ENCODE measurements at regions not wholly inside any gene's neighbourhood (a gene's known extent, or its start where the extent isn't known, plus 50 kb on each side); places are given as distances from the start of the nearest gene placed in this dataset.

- no peak overlapping the region for H3K9ac ChIP-seq
- no peak for TF ChIP-seq Cebpa-rat (IDR thresholded peaks at IDR 0.05)
- no peaks in the 10 kb centered on the region for H4K20me1 ChIP-seq
- H3K27me3 ChIP-seq: no peaks in the 10 kb centered on the region
- H3K27ac ChIP-seq: no peak overlapping the region
- H3K4me2 ChIP-seq: no peak overlapping the region
- no peaks in the 10 kb centered on the region for H3K4me1 ChIP-seq
- H3K9me3 ChIP-seq: no peaks in the 10 kb centered on the region
- H3K4me3 ChIP-seq: no peak overlapping the region
- H3K36me3 ChIP-seq: no peaks in the 10 kb centered on the region
Observed at GRCh38 chr1:226498640-226499008, 49.9 kb upstream of the STUM start.
